ENCODE measurements at regions not wholly inside any gene's neighbourhood (a gene's known extent, or its start where the extent isn't known, plus 50 kb on each side); places are given as distances from the start of the nearest gene placed in this dataset.

GRCh38 chr2:41965173-41965908 lies 82.5 kb upstream of the PKDCC start:
- Histone ChIP-seq H3K9me3 (no peaks in the 10 kb centered on the region), H3K27me3 (no peaks in the 10 kb centered on the region), H3K36me3 (no peaks in the 10 kb centered on the region), H3K4me1 (peaks cover 4 to 57% (median 56%) of the 10 kb centered on the region in 4 donors), H3K4me3 (no peak overlapping the region), H3K27ac (peak overlapping the region; percentile 69 to 84 (median 74))
- no peak for DNase-seq
- WGBS, 2 donors, result 84 to 87% methylated on average over 5 of the region's 5 CpGs
- TF ChIP-seq EP300 (IDR thresholded peaks at IDR 0.05) (no peak), POLR2AphosphoS5 (IDR thresholded peaks at IDR 0.05) (no peak), POLR2A (IDR thresholded peaks at IDR 0.05) (no peak), CTCF (IDR thresholded peaks at IDR 0.05) (no peak)
- intact Hi-C loops (cut with DNase I), result loop anchor here (5.0 kb wide), 1 partner anchor 93 kb away; no protein-coding TSS in a partner anchor

GRCh38 chr2:41965909-41966295 lies 81.9 kb upstream of the PKDCC start:
- H3K9me3 ChIP-seq, result no peaks in the 10 kb centered on the region
- WGBS, 2 donors, result 69 to 71% methylated on average over 2 of the region's 2 CpGs
- no peak overlapping the region for H3K4me3 ChIP-seq
- TF ChIP-seq CTCF (IDR thresholded peaks at IDR 0.05) (no peak), EP300 (IDR thresholded peaks at IDR 0.05) (no peak), POLR2AphosphoS5 (IDR thresholded peaks at IDR 0.05) (no peak), POLR2A (IDR thresholded peaks at IDR 0.05) (no peak)
- H3K27ac ChIP-seq, result peak overlapping the region; percentile 69 to 84 (median 74)
- H3K36me3 ChIP-seq, result no peaks in the 10 kb centered on the region
- intact Hi-C loops (cut with DNase I), result loop anchor here (5.0 kb wide), 1 partner anchor 94 kb away; no protein-coding TSS in a partner anchor
- no peaks in the 10 kb centered on the region for H3K27me3 ChIP-seq
- peaks cover 4 to 57% (median 56%) of the 10 kb centered on the region in 4 donors for H3K4me1 ChIP-seq
- peak; percentile 77 for DNase-seq

GRCh38 chr2:41966431-41966893 lies 81.4 kb upstream of the PKDCC start:
- 8 to 57% methylated on average over 10 of the region's 10 CpGs for WGBS, 2 donors
- no peak overlapping the region for H3K4me3 ChIP-seq
- H3K27me3 ChIP-seq, result no peaks in the 10 kb centered on the region
- peak; percentile 92 for DNase-seq
- no peaks in the 10 kb centered on the region for H3K36me3 ChIP-seq
- intact Hi-C loops (cut with DNase I), result loop anchor here (5.0 kb wide), 1 partner anchor 94 kb away; no protein-coding TSS in a partner anchor
- no peaks in the 10 kb centered on the region for H3K9me3 ChIP-seq
- no peak for TF ChIP-seq POLR2A (IDR thresholded peaks at IDR 0.05)
- TF ChIP-seq CTCF (IDR thresholded peaks at IDR 0.05), result no peak
- peak in 2 of 4 donors; percentile 31 to 57 for TF ChIP-seq EP300 (IDR thresholded peaks at IDR 0.05)
- TF ChIP-seq POLR2AphosphoS5 (IDR thresholded peaks at IDR 0.05), result peak; percentile 49 to 68 (median 62)
- H3K4me1 ChIP-seq, result peaks cover 4 to 57% (median 56%) of the 10 kb centered on the region in 4 donors
- H3K27ac ChIP-seq, result peak overlapping the region; percentile 69 to 84 (median 74)

GRCh38 chr2:41966920-41967319 lies 80.9 kb upstream of the PKDCC start:
- peak; percentile 75 for DNase-seq
- no peak overlapping the region for H3K4me3 ChIP-seq
- intact Hi-C loops (cut with DNase I), result loop anchor here (5.0 kb wide), 1 partner anchor 95 kb away; no protein-coding TSS in a partner anchor
- H3K36me3 ChIP-seq, result no peaks in the 10 kb centered on the region
- H3K4me1 ChIP-seq, result peaks cover 4 to 57% (median 56%) of the 10 kb centered on the region in 4 donors
- no peaks in the 10 kb centered on the region for H3K27me3 ChIP-seq
- 79 to 80% methylated on average over 8 of the region's 8 CpGs for WGBS, 2 donors
- H3K27ac ChIP-seq, result peak overlapping the region; percentile 69 to 84 (median 74)
- TF ChIP-seq POLR2AphosphoS5 (IDR thresholded peaks at IDR 0.05), result peak; percentile 5 to 35 (median 14)
- no peak for TF ChIP-seq POLR2A (IDR thresholded peaks at IDR 0.05)
- H3K9me3 ChIP-seq, result no peaks in the 10 kb centered on the region

GRCh38 chr2:41967476-41968181 lies 80.2 kb upstream of the PKDCC start:
- TF ChIP-seq CTCF (IDR thresholded peaks at IDR 0.05) (no peak), EP300 (IDR thresholded peaks at IDR 0.05) (no peak), POLR2A (IDR thresholded peaks at IDR 0.05) (no peak), POLR2AphosphoS5 (IDR thresholded peaks at IDR 0.05) (no peak)
- Histone ChIP-seq H3K4me1 (peaks cover 4 to 57% (median 55%) of the 10 kb centered on the region in 4 donors), H3K4me3 (no peak overlapping the region), H3K9me3 (no peaks in the 10 kb centered on the region), H3K27me3 (no peaks in the 10 kb centered on the region), H3K27ac (peak overlapping the region; percentile 69 to 84 (median 74)), H3K36me3 (no peaks in the 10 kb centered on the region)
- peak; percentile 72 for DNase-seq
- intact Hi-C loops (cut with DNase I), result loop anchor here (5.0 kb wide), 1 partner anchor 95 kb away; no protein-coding TSS in a partner anchor
- 25 to 55% methylated on average over 13 of the region's 13 CpGs for WGBS, 2 donors

All from sigmoid colon (tissue), 6 donors.